GM23338 (cell line): ENCODE measurements at regions not wholly inside any gene's neighbourhood (a gene's known extent, or its start where the extent isn't known, plus 50 kb on each side); places are given as distances from the start of the nearest gene placed in this dataset.

Experiments used
- ATAC-seq: fragments of 200-7000 bp; cut with Tn5 transposase; 3 replicates; pipeline ENCODE4 v1.9.1; 2020
- DNase-seq: peaks from one replicate; pipeline ENCODE4 v3.0.0-alpha.2; 2015; ENCODE audit warnings: low spot score
- H2AFZ ChIP-seq: fragments of 200-600 bp; sonication (generic); 2 replicates; pipeline ENCODE4 v1.8.0; 2016; ENCODE audit warnings: antibody characterized with exemption, mild to moderate bottlenecking, moderate library complexity
- H3F3A ChIP-seq: fragments of 200-600 bp; sonication (generic); replicated peaks from 2 replicates; pipeline ENCODE4 v1.8.0; 2017; ENCODE audit warnings: antibody characterized with exemption, mixed run types, low read depth
- H3K27ac ChIP-seq: fragments of 200-600 bp; sonication (generic); 2 replicates; pipeline ENCODE4 v1.6.1; 2016; ENCODE audit warnings: low read depth
- H3K27me3 ChIP-seq: fragments of 200-600 bp; sonication (generic); 2 replicates; pipeline ENCODE4 v1.8.0; 2016; ENCODE audit warnings: mild to moderate bottlenecking, mixed run types, moderate library complexity; ENCODE audit not compliant: insufficient read depth
- H3K36me3 ChIP-seq: fragments of 200-600 bp; sonication (generic); 2 replicates; pipeline ENCODE4 v1.8.0; 2016; ENCODE audit warnings: mild to moderate bottlenecking; ENCODE audit not compliant: insufficient read depth
- H3K4me1 ChIP-seq: fragments of 200-600 bp; sonication (generic); 2 replicates; pipeline ENCODE4 v1.8.0; 2016; ENCODE audit warnings: mild to moderate bottlenecking, moderate library complexity; ENCODE audit not compliant: insufficient read depth
- H3K4me2 ChIP-seq: fragments of 200-600 bp; sonication (generic); 2 replicates; pipeline ENCODE4 v1.7.1; 2017; ENCODE audit warnings: mixed run types
- H3K4me3 ChIP-seq: fragments of 200-600 bp; sonication (generic); 2 replicates; pipeline ENCODE4 v1.6.1; 2016; ENCODE audit warnings: mixed run types
- H3K79me2 ChIP-seq: fragments of 200-600 bp; sonication (generic); replicated peaks from 2 replicates; pipeline ENCODE4 v1.8.0; 2017; ENCODE audit warnings: mild to moderate bottlenecking; ENCODE audit not compliant: insufficient read depth
- H3K9me2 ChIP-seq: fragments of 200-600 bp; sonication (generic); 2 replicates; pipeline ENCODE4 v1.8.0; 2017; ENCODE audit not compliant: insufficient read depth
- H4K20me1 ChIP-seq: fragments of 200-600 bp; sonication (generic); replicated peaks from 2 replicates; pipeline ENCODE4 v1.8.0; 2017; ENCODE audit warnings: mild to moderate bottlenecking; ENCODE audit not compliant: insufficient read depth
- H3K27ac Mint-ChIP-seq: 2 replicates; pipeline ENCODE4 v1.8.0; 2020; ENCODE audit warnings: inconsistent platforms, mild to moderate bottlenecking, moderate library complexity, mixed read lengths
- H3K27me3 Mint-ChIP-seq: 3 replicates; pipeline ENCODE4 v1.8.0; 2022; ENCODE audit warnings: low read depth, mild to moderate bottlenecking, moderate library complexity, mixed read lengths, inconsistent platforms; ENCODE audit not compliant: insufficient read depth, poor library complexity
- H3K36me3 Mint-ChIP-seq: 3 replicates; pipeline ENCODE4 v1.8.0; 2021; ENCODE audit warnings: low read depth, mild to moderate bottlenecking, inconsistent platforms, moderate library complexity, mixed read lengths
- H3K4me1 Mint-ChIP-seq: 3 replicates; pipeline ENCODE4 v1.8.0; 2020; ENCODE audit warnings: mild to moderate bottlenecking, inconsistent platforms, mixed read lengths
- H3K4me3 Mint-ChIP-seq: 3 replicates; pipeline ENCODE4 v1.8.0; 2021; ENCODE audit warnings: moderate library complexity, mild to moderate bottlenecking, inconsistent platforms, mixed read lengths
- H3K9me3 Mint-ChIP-seq: 3 replicates; pipeline ENCODE4 v1.8.0; 2020; ENCODE audit warnings: moderate library complexity, mild to moderate bottlenecking, inconsistent platforms, mixed read lengths
- CREB1 ChIP-seq: fragments of 250-450 bp; sonication (Bioruptor Pico); IDR thresholded peaks from 2 replicates; pipeline ENCODE4 v1.5.0; 2020; ENCODE audit warnings: low read depth, mild to moderate bottlenecking, moderate library complexity
- EZH2 ChIP-seq: fragments of 200-600 bp; sonication (generic); IDR thresholded peaks from one replicate; pipeline ENCODE4 v1.8.0; 2017; ENCODE audit warnings: antibody characterized with exemption, mild to moderate bottlenecking, low read depth; ENCODE audit not compliant: unreplicated experiment
- EZH2phosphoT487 ChIP-seq: fragments of 200-600 bp; sonication (generic); IDR thresholded peaks from one replicate; pipeline ENCODE4 v1.8.1; 2018; ENCODE audit warnings: antibody characterized with exemption; ENCODE audit not compliant: unreplicated experiment
- JUNB ChIP-seq: IDR thresholded peaks from one replicate; pipeline ENCODE4 v1.6.1; 2016; ENCODE audit warnings: antibody characterized with exemption; ENCODE audit not compliant: unreplicated experiment
- NANOG ChIP-seq: IDR thresholded peaks from 2 replicates; pipeline ENCODE4 v1.6.1; 2016; ENCODE audit warnings: antibody characterized with exemption, borderline replicate concordance
- POLR2AphosphoS5 ChIP-seq: IDR thresholded peaks from 2 replicates; pipeline ENCODE4 v1.6.1; 2016; ENCODE audit warnings: antibody characterized with exemption, low read depth
- STAT1 ChIP-seq: IDR thresholded peaks from one replicate; pipeline ENCODE4 v1.6.1; 2016; ENCODE audit warnings: antibody characterized with exemption; ENCODE audit not compliant: unreplicated experiment
- ZNF114 ChIP-seq: fragments of 250-450 bp; sonication (Bioruptor Pico); IDR thresholded peaks from 2 replicates; pipeline ENCODE4 v1.5.0; 2020; ENCODE audit warnings: mild to moderate bottlenecking, moderate library complexity
- ZNF331 ChIP-seq: fragments of 250-450 bp; sonication (Bioruptor Pico); IDR thresholded peaks from 2 replicates; pipeline ENCODE4 v1.5.0; 2020; ENCODE audit warnings: low read depth, mild to moderate bottlenecking, moderate library complexity
- TF ChIP-seq, protein P1 (sequence below): fragments of 250-450 bp; sonication (Bioruptor Pico); IDR thresholded peaks from 2 replicates; pipeline ENCODE4 v1.5.0; 2020; ENCODE audit warnings: mild to moderate bottlenecking, moderate library complexity
- TF ChIP-seq, protein P2 (sequence below): IDR thresholded peaks from 2 replicates; pipeline ENCODE4 v1.6.1; 2016; ENCODE audit warnings: antibody characterized with exemption
- TF ChIP-seq, protein P3 (sequence below): IDR thresholded peaks from one replicate; pipeline ENCODE4 v1.6.1; 2018; ENCODE audit warnings: antibody characterized with exemption; ENCODE audit not compliant: unreplicated experiment
- TF ChIP-seq, protein P4 (sequence below), 2 experiments: fragments of 200-600 bp in 1 of 2; sonication (generic) in 1 of 2; conservative IDR thresholded peaks; 2 replicates each; pipeline versions ENCODE4 v1.5.1 to v1.6.1; 2016 to 2017; ENCODE audit warnings: antibody characterized with exemption in 2 of 2, low read depth in 2 of 2, mild to moderate bottlenecking in 2 of 2, moderate library complexity in 1 of 2

DNA sequence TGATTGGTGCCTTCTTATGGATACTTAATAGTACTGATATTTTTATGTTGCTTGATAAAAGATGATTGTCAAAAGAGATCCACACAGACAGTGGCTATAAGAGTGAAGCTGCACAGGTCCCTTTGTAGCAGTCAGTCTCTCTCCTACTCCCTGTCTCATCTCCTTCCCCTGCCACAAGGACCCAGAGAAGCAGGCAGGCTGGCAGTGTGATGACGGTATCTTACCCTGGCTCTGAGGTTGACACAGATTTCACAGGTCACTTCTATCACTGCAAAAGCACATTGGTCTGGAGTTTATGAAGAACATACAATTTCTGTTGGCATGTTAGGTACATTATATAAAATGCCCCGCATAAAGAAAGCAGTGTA lies 64.4 kb upstream of the AHR start:
- no peaks in the 10 kb centered on the region for H4K20me1 ChIP-seq
- Mint-ChIP-seq H3K27me3 (peaks cover 7% of the 10 kb centered on the region), H3K36me3 (no peaks in the 10 kb centered on the region), H3K27ac (no peak overlapping the region), H3K9me3 (no peaks in the 10 kb centered on the region), H3K4me1 (no peaks in the 10 kb centered on the region), H3K4me3 (no peak overlapping the region)
- no peak overlapping the region for H3K4me3 ChIP-seq
- H3K9me2 ChIP-seq = no peaks in the 10 kb centered on the region; the same call in none of the 2 replicates
- H3K4me2 ChIP-seq = no peak overlapping the region
- no peak overlapping the region for H2AFZ ChIP-seq
- H3K79me2 ChIP-seq = no peaks in the 10 kb centered on the region
- no peaks in the 10 kb centered on the region for H3K4me1 ChIP-seq
- ATAC-seq = no peak
- H3K36me3 ChIP-seq = no peaks in the 10 kb centered on the region
- no peaks in the 10 kb centered on the region for H3F3A ChIP-seq
- TF ChIP-seq, protein P1, sequence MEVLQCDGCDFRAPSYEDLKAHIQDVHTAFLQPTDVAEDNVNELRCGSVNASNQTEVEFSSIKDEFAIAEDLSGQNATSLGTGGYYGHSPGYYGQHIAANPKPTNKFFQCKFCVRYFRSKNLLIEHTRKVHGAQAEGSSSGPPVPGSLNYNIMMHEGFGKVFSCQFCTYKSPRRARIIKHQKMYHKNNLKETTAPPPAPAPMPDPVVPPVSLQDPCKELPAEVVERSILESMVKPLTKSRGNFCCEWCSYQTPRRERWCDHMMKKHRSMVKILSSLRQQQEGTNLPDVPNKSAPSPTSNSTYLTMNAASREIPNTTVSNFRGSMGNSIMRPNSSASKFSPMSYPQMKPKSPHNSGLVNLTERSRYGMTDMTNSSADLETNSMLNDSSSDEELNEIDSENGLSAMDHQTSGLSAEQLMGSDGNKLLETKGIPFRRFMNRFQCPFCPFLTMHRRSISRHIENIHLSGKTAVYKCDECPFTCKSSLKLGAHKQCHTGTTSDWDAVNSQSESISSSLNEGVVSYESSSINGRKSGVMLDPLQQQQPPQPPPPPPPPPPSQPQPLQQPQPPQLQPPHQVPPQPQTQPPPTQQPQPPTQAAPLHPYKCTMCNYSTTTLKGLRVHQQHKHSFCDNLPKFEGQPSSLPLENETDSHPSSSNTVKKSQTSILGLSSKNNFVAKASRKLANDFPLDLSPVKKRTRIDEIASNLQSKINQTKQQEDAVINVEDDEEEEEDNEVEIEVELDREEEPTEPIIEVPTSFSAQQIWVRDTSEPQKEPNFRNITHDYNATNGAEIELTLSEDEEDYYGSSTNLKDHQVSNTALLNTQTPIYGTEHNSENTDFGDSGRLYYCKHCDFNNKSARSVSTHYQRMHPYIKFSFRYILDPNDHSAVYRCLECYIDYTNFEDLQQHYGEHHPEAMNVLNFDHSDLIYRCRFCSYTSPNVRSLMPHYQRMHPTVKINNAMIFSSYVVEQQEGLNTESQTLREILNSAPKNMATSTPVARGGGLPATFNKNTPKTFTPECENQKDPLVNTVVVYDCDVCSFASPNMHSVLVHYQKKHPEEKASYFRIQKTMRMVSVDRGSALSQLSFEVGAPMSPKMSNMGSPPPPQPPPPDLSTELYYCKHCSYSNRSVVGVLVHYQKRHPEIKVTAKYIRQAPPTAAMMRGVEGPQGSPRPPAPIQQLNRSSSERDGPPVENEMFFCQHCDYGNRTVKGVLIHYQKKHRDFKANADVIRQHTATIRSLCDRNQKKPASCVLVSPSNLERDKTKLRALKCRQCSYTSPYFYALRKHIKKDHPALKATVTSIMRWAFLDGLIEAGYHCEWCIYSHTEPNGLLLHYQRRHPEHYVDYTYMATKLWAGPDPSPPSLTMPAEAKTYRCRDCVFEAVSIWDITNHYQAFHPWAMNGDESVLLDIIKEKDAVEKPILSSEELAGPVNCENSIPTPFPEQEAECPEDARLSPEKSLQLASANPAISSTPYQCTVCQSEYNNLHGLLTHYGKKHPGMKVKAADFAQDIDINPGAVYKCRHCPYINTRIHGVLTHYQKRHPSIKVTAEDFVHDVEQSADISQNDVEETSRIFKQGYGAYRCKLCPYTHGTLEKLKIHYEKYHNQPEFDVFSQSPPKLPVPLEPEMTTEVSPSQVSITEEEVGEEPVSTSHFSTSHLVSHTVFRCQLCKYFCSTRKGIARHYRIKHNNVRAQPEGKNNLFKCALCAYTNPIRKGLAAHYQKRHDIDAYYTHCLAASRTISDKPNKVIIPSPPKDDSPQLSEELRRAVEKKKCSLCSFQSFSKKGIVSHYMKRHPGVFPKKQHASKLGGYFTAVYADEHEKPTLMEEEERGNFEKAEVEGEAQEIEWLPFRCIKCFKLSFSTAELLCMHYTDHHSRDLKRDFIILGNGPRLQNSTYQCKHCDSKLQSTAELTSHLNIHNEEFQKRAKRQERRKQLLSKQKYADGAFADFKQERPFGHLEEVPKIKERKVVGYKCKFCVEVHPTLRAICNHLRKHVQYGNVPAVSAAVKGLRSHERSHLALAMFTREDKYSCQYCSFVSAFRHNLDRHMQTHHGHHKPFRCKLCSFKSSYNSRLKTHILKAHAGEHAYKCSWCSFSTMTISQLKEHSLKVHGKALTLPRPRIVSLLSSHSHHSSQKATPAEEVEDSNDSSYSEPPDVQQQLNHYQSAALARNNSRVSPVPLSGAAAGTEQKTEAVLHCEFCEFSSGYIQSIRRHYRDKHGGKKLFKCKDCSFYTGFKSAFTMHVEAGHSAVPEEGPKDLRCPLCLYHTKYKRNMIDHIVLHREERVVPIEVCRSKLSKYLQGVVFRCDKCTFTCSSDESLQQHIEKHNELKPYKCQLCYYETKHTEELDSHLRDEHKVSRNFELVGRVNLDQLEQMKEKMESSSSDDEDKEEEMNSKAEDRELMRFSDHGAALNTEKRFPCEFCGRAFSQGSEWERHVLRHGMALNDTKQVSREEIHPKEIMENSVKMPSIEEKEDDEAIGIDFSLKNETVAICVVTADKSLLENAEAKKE (CRISPR knock-in tag) = no peak
- no peak for TF ChIP-seq EZH2
- no peak for TF ChIP-seq JUNB
- no peak for TF ChIP-seq NANOG
- TF ChIP-seq, protein P2, sequence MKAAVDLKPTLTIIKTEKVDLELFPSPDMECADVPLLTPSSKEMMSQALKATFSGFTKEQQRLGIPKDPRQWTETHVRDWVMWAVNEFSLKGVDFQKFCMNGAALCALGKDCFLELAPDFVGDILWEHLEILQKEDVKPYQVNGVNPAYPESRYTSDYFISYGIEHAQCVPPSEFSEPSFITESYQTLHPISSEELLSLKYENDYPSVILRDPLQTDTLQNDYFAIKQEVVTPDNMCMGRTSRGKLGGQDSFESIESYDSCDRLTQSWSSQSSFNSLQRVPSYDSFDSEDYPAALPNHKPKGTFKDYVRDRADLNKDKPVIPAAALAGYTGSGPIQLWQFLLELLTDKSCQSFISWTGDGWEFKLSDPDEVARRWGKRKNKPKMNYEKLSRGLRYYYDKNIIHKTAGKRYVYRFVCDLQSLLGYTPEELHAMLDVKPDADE = no peak
- TF ChIP-seq, protein P3, sequence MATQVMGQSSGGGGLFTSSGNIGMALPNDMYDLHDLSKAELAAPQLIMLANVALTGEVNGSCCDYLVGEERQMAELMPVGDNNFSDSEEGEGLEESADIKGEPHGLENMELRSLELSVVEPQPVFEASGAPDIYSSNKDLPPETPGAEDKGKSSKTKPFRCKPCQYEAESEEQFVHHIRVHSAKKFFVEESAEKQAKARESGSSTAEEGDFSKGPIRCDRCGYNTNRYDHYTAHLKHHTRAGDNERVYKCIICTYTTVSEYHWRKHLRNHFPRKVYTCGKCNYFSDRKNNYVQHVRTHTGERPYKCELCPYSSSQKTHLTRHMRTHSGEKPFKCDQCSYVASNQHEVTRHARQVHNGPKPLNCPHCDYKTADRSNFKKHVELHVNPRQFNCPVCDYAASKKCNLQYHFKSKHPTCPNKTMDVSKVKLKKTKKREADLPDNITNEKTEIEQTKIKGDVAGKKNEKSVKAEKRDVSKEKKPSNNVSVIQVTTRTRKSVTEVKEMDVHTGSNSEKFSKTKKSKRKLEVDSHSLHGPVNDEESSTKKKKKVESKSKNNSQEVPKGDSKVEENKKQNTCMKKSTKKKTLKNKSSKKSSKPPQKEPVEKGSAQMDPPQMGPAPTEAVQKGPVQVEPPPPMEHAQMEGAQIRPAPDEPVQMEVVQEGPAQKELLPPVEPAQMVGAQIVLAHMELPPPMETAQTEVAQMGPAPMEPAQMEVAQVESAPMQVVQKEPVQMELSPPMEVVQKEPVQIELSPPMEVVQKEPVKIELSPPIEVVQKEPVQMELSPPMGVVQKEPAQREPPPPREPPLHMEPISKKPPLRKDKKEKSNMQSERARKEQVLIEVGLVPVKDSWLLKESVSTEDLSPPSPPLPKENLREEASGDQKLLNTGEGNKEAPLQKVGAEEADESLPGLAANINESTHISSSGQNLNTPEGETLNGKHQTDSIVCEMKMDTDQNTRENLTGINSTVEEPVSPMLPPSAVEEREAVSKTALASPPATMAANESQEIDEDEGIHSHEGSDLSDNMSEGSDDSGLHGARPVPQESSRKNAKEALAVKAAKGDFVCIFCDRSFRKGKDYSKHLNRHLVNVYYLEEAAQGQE = no peak
- no peak for TF ChIP-seq EZH2phosphoT487
- no peak for TF ChIP-seq POLR2AphosphoS5
- no peak for TF ChIP-seq CREB1 (CRISPR knock-in tag)
- TF ChIP-seq ZNF331 (CRISPR knock-in tag) = no peak
- TF ChIP-seq STAT1 = no peak
- TF ChIP-seq, protein P4, sequence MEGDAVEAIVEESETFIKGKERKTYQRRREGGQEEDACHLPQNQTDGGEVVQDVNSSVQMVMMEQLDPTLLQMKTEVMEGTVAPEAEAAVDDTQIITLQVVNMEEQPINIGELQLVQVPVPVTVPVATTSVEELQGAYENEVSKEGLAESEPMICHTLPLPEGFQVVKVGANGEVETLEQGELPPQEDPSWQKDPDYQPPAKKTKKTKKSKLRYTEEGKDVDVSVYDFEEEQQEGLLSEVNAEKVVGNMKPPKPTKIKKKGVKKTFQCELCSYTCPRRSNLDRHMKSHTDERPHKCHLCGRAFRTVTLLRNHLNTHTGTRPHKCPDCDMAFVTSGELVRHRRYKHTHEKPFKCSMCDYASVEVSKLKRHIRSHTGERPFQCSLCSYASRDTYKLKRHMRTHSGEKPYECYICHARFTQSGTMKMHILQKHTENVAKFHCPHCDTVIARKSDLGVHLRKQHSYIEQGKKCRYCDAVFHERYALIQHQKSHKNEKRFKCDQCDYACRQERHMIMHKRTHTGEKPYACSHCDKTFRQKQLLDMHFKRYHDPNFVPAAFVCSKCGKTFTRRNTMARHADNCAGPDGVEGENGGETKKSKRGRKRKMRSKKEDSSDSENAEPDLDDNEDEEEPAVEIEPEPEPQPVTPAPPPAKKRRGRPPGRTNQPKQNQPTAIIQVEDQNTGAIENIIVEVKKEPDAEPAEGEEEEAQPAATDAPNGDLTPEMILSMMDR (conservative IDR thresholded peaks at IDR 0.05; ENCODE audit: low read depth in 2 of 2) = no peak
- TF ChIP-seq ZNF114 (CRISPR knock-in tag) = no peak
- H3K27me3 ChIP-seq = no peaks in the 10 kb centered on the region
- no peak for DNase-seq
- no peak overlapping the region for H3K27ac ChIP-seq
